ENCODE measurements at regions not wholly inside any gene's neighbourhood (a gene's known extent, or its start where the extent isn't known, plus 50 kb on each side); places are given as distances from the start of the nearest gene placed in this dataset.

DNA sequence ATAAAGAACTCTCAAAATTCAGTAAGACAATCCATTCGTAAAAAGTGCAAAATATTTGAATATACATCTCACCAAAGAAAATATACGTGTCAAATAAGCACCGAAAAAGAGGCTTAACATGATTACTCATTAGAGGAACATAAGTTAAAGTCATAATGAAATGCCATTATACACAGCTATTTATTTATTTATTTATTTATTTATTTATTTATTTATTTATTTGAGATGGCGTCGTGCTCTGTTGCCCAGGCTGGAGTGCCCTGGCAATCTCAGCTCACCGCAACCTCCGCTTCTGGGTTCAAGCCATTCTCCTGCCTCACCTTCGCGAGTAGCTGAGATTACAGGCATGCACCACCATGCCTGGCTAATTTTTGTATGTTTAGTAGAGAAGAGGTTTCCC lies 203.6 kb upstream of the UBASH3B start:
- DNase-seq (ENCODE audit: low spot score): no peak

DNA sequence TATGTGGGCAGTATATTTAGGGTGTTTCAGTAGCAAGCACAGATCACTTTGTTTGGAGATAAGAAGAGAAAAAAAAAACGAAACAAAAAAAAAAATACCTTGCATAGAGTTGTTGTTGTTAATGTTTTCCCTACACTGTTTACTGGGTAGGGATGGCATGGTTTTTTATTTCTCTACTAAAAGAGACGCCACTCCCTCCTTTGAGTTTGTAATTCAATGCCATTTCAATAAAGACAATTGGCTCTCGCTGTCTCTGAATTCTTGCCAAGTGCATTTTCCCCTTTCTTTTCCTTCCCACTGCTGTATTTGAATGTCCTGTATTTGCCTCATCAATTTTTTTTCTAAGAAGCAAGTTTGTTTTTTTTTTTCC lies 213.9 kb upstream of the UBASH3B start:
- no peak for DNase-seq (ENCODE audit: low spot score)

DNA sequence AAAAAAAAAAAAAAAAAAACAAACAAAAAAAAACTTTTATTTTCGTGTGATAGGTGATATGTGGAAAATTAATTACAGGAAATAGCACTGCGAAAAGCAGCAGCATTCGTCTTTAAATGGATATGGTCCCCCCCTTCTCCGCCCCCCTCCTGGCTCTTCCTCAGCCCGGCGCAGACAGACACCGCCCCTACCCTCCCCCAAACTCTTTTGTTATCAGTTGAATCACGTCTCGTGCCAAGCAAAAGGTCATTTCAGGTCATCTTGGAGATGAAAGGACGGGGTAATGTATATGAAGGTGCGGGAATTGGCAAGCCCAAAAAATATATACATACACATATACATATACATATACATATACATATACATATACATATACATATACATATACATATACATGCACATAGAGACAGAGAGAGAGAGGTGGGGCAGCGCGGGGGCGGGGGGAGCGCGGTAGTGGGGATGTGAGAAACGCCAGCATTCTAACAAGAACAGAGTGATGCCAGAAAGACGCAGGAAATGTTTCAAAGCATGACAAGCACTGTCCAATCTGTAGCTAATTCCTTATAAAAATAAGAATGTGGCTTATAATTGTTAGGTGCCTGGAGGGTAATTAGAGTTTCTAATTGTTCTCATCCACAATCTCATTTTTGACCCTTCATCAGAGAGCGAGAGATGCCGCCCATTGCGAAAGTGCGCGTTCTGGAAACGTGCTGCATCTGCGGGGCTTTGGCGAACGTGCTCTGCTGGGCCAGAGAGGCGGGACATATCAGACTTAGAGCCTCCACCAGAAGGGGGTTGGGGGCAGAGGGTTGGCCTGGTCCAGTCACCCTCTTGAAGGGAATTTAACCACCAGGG lies 214.5 kb upstream of the UBASH3B start:
- DNase-seq (ENCODE audit: low spot score): no peak

DNA sequence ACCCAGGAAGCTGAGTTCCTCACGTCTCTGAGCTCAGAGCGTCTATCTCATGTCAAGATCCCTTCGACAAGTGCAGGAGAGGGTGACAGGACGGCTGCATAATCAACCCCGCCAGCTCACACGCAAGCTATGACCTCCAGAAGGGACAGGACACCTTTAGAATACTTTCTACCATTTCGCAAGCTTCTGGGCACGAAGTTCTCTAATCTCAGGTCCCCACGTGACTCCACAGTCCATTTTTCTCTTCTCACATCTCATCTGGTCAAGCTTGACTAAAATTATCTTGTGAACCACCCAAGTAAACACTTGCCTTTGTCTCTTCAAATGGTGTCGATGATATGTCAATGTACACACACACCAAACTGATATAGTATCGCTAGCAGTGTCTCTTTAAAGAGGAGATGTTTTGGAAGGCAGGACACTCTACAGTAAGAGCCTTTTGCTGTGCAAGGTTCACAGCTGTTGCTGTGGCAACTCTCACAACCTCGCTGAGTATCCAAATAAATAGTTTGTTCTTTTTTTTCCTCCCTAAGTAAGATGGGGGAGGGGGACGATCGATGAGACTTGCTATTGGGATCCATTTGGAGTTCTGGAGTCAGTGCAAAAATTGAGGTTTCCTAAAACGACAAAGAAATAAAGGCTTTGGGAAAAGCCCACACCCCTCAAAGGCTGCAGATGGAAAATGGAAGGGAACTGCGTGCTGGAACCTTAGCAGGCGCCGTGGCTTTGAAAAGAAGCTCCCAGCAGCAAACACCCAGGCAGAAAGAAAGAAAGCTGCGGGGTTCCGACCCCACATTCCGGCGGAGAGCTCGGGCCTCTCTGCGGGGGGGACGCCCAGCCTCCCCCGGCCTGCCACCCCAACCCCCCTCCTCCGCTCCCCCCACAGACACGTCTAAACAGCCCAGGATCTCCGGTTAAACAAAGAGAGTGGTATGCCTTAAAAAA lies 215.4 kb upstream of the UBASH3B start:
- no peak for DNase-seq (ENCODE audit: low spot score)

DNA sequence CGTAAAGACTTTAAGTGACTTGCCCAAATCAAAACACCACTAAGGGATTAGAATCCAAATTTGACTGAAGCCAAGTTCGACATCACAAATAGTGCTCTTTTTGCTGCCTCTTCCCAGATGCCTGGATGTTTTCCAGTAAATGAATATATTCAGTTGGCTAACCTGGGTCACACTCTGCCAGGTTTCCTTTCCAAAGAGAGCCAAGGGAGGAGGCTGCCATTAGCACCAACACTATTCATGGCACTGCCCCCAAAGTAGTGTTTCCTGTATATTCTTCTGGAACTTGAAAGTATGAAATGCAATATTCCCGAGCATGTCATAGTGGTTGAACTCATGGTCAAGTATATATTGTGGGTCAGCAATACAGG lies 219.3 kb upstream of the UBASH3B start:
- no peak for DNase-seq (ENCODE audit: low spot score)

DNA sequence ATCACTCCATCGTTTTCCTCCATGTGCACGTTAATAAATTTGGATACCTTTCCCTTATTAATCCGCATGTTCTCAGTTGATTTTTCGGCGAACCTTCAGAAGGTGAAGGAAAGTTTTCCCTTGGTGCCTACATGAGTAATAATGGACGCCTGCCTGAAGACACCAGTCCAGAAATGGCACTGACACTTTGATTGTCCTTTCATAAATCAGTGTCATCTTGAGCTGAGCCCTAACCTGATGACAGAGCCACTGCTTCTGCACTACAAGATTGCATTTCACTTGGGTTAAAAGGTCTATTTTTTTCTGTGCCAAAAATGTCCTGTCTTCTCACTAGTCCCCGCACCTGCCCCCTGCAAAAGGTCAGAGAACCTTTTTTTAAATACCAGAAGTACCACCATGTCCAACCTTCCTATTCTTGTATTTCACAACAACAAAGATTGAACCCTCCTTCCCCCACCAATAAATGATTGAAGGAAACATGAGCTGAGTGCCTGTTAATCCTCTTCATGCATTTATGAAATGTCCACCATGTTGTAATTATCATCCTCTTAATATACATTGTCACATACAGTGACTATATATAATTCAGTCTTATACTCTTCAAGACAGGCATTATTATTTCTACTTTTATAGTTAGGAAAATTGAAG lies 219.9 kb upstream of the UBASH3B start:
- no peak for DNase-seq (ENCODE audit: low spot score)

DNA sequence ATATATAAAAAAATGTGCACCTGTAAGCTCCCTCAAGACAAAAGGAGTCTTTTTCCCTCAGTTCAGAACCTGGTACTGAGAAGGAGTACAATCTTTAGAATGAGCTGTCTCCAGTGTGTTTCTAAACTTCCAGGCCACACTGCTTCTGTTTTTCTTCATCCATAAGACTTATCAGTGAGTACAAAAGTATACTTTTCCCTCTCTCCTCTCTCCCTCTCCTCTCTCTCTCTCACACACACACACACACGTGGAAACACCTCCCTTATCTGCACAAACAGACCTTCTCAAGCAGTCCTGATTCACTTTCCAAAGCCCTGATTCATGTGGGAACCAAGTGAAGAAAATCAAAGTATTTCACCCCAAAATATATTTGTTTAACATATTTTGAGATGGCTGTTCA lies 220.7 kb upstream of the UBASH3B start:
- DNase-seq (ENCODE audit: low spot score): no peak

DNA sequence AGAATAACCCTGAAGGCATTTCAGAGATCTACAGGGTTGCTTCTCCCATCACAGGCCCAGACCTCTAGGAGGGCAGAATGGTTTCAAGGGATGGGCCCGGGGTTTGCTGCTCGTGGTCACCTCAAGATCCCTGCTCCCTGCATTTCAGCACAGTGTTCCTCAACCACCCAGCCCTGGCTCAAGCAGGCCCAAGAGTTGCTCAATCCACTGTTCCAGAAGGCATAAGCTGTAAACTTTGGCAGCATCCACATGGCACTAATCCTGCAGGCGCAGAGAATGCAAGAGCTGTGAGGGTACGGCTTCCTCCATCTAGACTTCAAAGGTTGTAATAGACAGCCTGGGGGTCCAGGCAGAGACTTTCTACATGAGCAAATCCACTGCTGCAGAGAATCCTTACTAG lies 225.0 kb upstream of the UBASH3B start:
- DNase-seq (ENCODE audit: low spot score): no peak

DNA sequence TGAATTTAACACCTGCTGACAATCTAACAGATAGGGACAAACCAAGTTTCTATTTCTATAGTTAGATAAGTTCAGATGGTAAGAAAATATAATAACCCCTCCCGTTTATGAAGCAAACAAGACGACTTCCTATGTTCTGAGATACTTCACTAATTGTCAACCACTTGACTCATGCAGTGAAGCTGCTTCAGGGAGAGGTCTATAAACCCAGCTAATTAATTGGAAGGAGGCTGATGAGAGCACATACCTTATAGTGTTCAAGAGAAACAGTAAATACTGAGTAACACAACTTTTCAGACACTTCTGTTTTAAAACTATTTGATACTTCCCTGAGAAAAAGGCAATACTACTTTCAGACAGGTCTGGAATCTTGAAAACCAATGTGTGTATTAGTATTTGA lies 229.4 kb upstream of the UBASH3B start:
- DNase-seq (ENCODE audit: low spot score): no peak

DNA sequence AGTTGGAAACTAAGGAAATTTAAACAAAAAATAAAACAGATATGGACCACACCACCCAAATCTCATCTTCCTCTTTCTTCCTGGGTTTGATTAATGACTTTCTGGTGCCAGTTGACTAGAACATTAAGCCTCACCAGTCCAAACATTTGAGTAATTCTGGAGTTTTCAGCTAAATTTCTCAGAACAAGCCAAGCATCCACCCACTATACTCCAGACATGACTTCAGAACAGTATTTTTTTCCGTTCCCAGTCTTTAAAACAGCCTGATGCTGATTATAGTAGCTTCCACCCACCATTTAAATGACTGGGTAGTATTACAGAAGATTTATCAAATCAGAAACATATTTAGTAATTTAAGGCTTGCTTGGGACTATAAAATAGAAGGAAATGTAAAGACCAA lies 230.9 kb upstream of the UBASH3B start:
- no peak for DNase-seq (ENCODE audit: low spot score)

DNA sequence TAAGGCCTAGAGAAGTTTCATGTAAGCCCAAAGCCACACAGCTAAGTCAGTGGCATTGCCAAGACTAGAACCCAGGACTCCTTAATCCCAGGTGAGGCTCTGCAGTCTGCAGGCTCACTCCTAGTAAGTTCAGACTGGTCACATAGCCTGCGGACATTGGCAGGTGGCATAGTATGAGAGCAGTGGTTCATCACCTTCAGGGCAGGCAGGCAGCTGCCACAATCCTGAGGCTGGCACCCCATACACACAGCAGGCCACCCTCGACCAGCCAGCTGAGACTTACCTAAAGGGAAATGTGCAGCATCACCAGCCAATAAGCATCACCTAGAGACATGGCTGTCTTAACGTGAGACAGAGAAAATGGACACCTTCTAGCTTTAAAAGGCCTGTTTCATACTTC lies 231.6 kb upstream of the UBASH3B start:
- DNase-seq (ENCODE audit: low spot score): no peak

DNA sequence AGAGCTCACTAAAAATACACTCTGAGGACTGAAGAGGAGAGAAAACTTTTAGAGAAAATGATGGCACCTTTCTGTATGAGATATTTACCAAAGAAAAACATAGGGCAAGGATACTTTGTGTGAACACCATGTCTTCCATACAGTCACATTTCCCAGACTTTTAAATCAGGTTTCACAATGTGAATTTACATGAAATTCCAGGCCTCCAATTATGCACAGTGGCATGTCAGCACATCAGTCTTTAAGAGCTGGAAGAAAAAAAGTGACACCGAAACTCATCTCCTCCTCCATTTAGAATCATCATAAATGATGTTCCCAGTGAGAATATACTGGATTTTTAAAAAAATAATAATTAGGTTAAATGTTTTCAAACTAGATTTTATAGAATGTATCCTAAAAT lies 232.2 kb upstream of the UBASH3B start:
- no peak for DNase-seq (ENCODE audit: low spot score)

DNA sequence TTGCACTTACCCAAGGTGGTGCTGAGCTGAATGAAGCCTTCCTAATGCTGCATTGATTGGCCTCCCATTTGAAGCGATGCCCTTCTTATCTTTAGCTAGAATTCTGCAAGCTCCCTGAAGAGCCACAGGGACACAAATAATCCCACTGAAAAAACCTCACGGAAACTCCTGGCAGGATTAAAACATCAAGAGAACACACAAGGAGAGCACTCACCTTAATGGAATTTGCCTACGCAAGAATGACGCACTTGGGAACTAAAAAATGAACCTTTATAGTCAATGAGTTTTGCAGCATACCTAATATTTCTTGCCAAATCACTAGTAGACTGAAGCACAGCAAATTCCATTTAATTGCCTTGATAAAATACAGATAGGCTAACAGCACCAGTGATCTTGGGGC lies 232.8 kb upstream of the UBASH3B start:
- no peak for DNase-seq (ENCODE audit: low spot score)

DNA sequence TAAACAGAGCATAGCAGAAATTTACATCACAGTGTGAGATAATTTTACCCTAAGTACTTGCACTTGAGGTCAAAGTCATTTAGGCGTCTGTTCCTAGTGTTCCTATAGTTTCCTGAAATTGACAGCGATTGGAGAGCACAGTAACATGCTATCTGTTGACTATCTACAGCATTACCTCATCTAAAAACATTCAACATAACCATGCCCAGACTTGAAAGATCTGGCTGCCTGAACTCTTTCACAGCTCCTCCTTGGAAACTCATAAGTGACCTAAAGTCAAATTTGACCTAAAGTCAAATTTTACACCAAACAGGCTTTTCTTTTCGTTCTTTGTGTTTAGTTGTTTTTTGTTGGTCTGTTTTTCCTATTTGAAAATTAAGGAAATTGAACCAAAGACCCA lies 233.8 kb upstream of the UBASH3B start:
- no peak for DNase-seq (ENCODE audit: low spot score)

DNA sequence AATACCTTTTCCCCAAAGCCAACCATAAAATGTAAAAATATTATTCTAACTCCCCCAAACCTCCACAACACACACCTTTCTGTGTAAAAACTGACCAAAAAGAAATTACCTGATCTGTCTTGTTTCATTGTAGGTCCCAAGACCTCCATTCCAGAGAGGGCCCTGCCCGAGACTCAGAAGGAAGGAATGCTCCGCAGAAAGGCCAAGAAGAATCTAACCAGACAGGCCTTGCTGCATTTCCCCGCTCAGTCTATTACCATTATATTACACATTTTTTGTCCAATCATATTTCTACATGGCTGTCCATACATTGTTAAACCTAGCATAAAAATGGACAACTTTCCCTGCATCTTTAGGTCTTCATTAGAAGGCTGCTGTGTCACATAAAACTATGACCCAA lies 237.5 kb upstream of the UBASH3B start:
- DNase-seq (ENCODE audit: low spot score): no peak

DNA sequence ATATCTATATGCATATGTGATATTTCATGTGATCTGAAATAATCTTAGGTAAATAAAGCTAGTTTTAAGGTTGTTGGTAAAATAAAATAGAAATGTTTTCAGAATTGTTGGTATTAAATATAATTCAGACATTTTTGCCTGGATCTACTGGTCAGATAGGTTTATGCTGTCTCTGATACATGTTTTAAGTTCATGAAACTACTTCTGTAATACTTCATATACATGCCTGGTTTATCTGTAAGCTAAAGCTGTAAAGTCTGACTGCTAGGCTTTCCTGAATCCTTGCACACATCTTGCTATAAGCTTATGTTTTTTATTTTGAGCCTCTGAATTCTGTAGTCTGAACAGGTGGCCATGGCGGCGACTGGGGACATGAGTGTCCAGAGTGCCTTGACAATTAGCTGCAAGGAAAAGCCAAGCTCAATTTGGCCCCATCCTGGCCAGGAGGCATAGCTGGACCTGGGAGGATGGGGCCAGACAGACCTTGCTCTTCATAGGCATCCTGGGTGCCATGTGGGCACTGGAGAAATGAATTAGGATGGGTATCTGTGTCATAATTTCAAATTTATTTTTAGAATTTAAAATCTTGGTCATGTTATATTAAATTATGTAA lies 241.0 kb upstream of the UBASH3B start:
- no peak for DNase-seq (ENCODE audit: low spot score)

DNA sequence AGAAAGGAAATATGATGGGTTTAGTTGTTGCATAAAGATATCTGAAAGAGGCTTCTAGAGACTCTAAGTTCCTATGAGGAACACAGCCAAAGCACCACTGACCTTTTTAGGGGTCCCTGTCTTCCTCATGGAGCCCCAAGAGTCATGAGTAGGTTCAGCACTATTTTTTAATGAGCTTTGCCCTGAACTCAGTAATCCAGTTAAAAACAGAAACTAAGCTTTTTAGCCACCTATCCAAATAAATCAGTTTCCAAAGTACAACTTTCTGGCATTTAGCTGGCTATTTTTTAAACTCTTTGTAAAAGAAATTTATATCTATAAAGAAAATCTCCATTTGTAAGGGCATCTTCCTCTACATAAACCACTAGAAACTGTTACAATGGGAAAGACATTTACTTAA lies 241.8 kb upstream of the UBASH3B start:
- no peak for DNase-seq (ENCODE audit: low spot score)

DNA sequence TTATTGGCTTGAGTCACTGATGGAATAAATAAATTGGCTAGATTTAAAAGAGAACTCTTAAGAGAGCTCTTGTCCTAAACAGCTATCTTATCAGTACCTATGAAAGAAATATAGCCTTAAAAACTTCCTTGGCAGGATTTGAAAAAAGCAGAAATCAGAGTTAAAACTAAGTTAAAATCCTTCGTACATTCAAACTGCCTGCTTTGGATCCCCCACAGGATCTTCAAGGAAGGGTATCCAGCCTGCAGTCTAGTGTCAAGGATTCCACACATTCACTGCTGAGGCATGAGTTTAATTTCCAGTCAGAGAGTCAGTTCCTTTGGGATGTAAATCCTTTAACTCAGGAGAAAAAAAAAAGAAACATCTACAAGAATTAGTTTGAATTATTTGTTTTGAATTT lies 242.9 kb upstream of the UBASH3B start:
- no peak for DNase-seq (ENCODE audit: low spot score)

DNA sequence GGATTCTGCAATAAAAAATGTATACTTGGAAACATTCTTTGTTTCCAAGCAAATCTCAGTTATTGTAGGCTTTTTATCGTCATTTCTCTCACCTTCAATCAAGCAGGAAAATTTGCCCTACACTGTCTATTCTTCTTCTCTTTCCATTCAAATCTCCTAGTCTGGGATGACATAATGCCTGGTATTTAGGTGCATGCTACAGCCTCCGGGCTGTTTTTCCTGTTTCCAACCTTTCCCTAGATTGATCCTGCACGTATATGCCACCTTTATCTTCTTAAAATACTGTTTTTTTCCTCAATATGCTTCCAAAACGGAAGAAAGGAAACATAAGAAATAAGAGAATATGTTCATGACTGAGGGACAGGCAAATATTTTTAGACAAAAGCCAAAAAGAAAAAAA lies 249.1 kb upstream of the UBASH3B start:
- no peak for DNase-seq (ENCODE audit: low spot score)

DNA sequence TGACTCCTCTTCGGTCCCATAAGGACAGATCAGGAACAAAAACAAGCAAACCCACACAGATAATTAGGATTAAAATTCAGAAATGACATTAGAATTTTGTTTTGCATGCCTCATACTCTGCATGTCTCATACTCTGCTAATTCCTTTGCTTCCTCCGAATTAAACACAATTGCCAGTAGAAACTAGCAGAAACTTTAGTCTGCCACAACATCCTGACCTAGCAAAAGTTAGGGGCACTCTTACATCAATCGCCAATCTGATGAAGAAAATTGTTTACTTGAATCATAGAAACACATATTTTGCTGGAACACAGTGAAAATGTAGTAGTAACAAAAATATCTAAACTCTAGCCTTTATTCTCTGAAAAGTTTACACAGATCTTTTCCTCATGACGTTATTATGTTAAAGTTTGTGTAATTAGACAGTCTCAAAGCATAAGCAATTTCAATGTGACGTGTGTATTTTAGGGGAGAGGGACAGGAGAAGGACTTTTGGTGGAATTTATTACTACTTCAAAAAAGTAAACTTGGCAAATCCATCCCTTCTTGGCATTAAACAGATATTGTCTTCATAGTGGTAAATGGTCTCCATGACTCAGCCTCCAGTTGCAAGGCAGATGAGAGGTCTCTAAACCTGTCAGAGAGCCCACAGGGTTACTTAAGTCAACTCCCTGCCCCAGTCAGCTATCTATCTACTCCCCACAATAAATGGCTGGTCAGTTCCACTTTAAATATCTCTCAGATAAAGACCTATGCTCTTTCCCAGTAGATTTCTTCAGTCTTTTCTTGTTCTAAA lies 249.8 kb upstream of the UBASH3B start:
- no peak for DNase-seq (ENCODE audit: low spot score)

DNA sequence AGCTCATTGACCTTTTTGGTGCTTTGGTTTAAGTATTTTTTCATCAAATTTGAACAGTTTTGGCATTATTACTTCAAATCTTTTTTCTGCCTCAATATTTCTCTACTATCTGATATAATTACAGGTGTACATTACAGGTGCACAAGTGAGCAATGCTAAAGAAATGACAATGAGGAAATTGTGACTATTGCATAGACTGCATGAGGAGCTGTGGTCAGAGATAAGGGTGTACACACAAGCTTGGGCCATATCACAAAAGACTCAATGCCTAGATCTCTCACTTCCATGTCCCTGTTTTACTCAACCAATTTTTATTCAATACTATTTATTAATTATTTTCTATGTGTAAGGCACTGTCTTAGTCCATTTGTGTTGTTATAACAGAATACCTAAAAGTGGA lies 251.0 kb upstream of the UBASH3B start:
- DNase-seq (ENCODE audit: low spot score): no peak
